ENCODE measurements at regions not wholly inside any gene's neighbourhood (a gene's known extent, or its start where the extent isn't known, plus 50 kb on each side); places are given as distances from the start of the nearest gene placed in this dataset.

DNA sequence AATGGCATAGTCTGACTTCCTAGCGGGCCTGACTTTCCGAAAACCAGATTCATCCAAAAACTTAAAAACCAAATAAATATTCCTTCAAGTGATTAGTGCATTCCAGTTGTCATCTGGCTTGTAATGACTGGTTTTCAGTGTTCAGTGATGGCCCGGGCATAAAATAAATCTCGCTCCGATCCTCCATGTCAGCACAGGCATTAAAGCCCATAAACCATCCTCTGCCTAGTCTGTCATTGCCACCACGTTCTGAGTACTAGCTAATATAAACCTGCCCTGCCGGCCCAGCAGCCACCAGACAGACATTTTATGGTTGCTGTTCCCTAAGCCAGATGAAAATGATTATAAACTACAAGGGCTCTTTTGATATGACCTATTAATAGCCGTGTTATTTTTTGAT, 232.3 kb upstream of the GMDS start:
- H3K27ac Mint-ChIP-seq, result no peak overlapping the region
- no peak for ATAC-seq
- H3K36me3 Mint-ChIP-seq, result no peaks in the 10 kb centered on the region
- H3K9me3 Mint-ChIP-seq (ENCODE audit: low read depth), result no peaks in the 10 kb centered on the region
- peaks cover 11% of the 10 kb centered on the region for H3K27me3 Mint-ChIP-seq
- H3K4me1 Mint-ChIP-seq, result no peaks in the 10 kb centered on the region
- CTCF ChIA-PET, result interaction anchor here (1.1 kb wide), 1 partner anchor 157 kb away, joined by 4 read pairs; no protein-coding TSS in a partner anchor
- no peak overlapping the region for H3K4me3 Mint-ChIP-seq
- DNase-seq, result no peak

DNA sequence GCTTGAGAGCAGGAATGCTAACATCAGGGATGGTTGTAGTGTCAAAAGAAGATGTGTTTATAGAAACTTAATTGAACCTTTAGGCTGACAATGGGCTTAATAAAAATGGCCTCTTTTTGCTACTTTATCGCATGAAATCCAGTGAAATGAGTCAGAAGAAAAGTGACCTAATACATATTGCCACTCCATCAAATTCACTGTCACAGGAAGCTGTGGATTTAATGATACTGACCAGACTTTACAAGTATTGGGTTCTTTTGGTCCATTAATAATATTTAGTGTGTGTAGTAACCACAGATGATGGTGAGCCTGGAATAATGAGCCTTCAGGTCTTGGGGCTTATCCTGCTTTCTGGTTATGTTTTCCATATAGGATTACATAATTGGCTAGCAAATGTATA, 231.8 kb upstream of the GMDS start:
- Mint-ChIP-seq H3K27ac (no peak overlapping the region), H3K27me3 (peaks cover 11% of the 10 kb centered on the region), H3K4me3 (no peak overlapping the region), H3K9me3 (ENCODE audit: low read depth) (no peaks in the 10 kb centered on the region), H3K4me1 (no peaks in the 10 kb centered on the region), H3K36me3 (no peaks in the 10 kb centered on the region)
- ATAC-seq, result no peak
- CTCF ChIA-PET, result interaction anchor here (1.1 kb wide), 1 partner anchor 157 kb away, joined by 4 read pairs; no protein-coding TSS in a partner anchor
- no peak for DNase-seq

DNA sequence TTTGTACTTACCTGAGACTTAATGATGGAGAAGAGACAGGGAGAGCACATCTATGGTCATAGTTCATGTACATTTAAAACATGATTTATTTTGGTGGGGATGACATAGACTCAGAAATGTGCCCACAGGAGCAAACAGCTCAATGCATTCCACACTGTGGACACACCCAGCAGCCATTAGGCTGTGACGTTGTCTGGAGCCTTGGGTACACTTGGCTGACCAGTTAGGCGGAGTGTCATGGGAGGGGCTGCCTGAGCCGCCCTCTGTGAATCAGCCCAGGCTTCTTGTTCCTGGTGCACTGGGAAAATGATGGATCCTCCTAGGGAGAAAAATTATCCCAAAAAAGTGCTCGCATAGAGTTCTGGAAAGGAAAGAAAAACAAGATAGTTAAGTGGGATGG, 231.0 kb upstream of the GMDS start:
- H3K27me3 Mint-ChIP-seq, result peaks cover 15% of the 10 kb centered on the region

DNA sequence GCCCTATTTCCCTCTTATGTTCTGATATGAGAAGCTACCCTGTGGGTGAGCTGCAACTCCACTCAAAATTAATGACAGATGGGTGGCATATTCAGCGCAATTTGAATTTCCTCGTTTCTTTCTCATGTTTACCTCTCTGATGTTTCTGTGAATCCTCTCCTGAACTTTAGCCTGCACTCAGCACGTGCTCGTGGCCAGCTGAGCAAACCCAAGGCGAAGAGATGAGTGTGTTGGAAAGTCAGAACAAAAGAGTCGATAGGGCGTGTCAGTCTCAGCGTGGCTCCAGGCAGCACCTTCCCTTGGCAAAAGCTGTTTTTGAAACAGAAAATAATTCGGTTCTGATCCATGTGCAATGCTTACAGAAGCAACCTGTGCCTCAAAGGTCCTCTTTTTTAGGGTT, 226.1 kb upstream of the GMDS start:
- no peak overlapping the region for H3K4me3 Mint-ChIP-seq
- CTCF ChIA-PET, result no interaction called here
- no peaks in the 10 kb centered on the region for H3K36me3 Mint-ChIP-seq
- H3K4me1 Mint-ChIP-seq, result no peaks in the 10 kb centered on the region
- H3K9me3 Mint-ChIP-seq (ENCODE audit: low read depth), result no peaks in the 10 kb centered on the region
- no peak for ATAC-seq
- H3K27me3 Mint-ChIP-seq, result peaks cover 37% of the 10 kb centered on the region
- DNase-seq, result no peak
- no peak overlapping the region for H3K27ac Mint-ChIP-seq

More for the DNA sequence above, 231.0 kb upstream of the GMDS start:
- Mint-ChIP-seq H3K4me1 (no peaks in the 10 kb centered on the region), H3K9me3 (ENCODE audit: low read depth) (no peaks in the 10 kb centered on the region), H3K27ac (no peak overlapping the region), H3K4me3 (no peak overlapping the region), H3K36me3 (no peaks in the 10 kb centered on the region)
- no peak for ATAC-seq
- CTCF ChIA-PET, result no interaction called here
- no peak for DNase-seq

DNA sequence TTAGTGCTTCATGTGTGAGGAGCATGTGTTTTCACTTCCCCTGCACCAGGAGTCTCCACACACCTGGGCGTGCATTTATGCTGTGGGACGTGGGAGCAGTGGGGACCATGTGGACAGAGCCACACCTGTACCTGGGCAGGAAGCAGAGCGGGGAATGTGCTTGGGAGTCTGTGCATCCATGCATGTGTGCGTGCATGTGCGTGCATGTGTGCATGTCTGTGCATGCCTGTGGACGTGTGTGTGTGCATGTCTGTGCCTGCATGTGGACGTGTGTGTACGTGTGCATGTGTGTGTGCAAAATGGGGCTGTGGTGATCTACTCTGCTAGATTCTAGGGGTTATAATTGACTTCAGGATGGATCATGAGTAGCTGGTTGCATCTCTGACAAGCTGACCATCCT, 224.0 kb upstream of the GMDS start:
- DNase-seq (no peak), ATAC-seq (no peak)
- CTCF ChIA-PET, result no interaction called here
- Mint-ChIP-seq H3K9me3 (ENCODE audit: low read depth) (no peaks in the 10 kb centered on the region), H3K27ac (no peak overlapping the region), H3K27me3 (peaks cover 41% of the 10 kb centered on the region), H3K36me3 (no peaks in the 10 kb centered on the region), H3K4me3 (no peak overlapping the region), H3K4me1 (no peaks in the 10 kb centered on the region)

DNA sequence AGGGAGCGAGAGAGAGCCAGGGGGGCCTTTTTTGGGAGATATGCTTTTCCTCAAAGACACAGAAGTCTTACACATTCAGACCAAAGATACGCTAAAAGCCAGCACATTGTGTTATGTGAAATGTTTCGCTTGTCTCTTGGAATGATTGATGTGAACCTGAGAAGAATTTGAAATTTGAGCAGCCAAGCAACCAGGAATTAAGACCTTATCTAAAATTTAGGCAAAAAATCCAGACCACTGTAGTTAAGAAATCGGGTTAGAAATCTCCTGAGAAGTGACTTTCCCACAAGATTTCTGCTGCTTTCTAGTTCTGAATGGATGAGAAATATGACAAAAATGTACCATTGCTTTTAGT, 223.2 kb upstream of the GMDS start:
- Mint-ChIP-seq H3K9me3 (ENCODE audit: low read depth) (no peaks in the 10 kb centered on the region), H3K36me3 (no peaks in the 10 kb centered on the region)
- ATAC-seq, result no peak

DNA sequence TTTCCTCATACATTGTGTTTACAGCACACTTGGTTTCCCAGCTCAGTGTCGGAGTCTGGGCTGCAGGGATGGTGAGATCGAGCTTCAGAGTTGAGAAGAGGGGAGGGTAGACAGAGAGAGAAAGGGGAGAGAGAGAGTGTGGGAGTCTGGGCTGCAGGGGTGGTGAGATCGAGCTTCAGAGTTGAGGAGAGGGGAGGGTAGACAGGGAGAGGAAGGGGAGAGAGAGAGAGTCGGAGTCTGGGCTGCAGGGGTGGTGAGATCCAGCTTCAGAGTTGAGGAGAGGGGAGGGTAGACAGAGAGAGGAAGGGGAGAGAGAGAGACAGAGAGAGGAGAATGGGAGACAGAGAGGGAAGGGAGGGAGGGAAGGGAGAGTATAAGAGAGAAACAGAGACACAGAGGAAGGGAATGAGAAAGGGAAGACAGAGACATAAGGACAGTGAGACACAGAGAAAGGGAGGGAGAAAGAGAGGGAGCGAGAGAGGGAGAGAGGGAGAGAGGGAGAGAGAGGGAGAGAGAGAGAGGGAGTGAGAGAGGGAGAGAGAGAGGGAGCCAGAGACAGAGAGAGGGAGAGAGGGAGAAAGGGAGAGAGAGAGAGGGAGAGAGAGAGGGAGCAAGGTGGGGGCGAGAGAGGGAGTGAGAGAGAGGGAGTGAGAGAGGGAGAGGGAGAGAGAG, 222.7 kb upstream of the GMDS start:
- CTCF ChIA-PET, result no interaction called here
- Mint-ChIP-seq H3K4me1 (no peaks in the 10 kb centered on the region), H3K4me3 (no peak overlapping the region), H3K27me3 (peaks cover 41% of the 10 kb centered on the region), H3K9me3 (ENCODE audit: low read depth) (no peaks in the 10 kb centered on the region), H3K36me3 (no peaks in the 10 kb centered on the region), H3K27ac (no peak overlapping the region)
- no peak for DNase-seq
- ATAC-seq, result no peak

More for the DNA sequence above, 223.2 kb upstream of the GMDS start:
- no peak overlapping the region for H3K27ac Mint-ChIP-seq
- no peaks in the 10 kb centered on the region for H3K4me1 Mint-ChIP-seq
- no peak for DNase-seq
- CTCF ChIA-PET, result no interaction called here
- H3K27me3 Mint-ChIP-seq, result peaks cover 41% of the 10 kb centered on the region
- H3K4me3 Mint-ChIP-seq, result no peak overlapping the region

DNA sequence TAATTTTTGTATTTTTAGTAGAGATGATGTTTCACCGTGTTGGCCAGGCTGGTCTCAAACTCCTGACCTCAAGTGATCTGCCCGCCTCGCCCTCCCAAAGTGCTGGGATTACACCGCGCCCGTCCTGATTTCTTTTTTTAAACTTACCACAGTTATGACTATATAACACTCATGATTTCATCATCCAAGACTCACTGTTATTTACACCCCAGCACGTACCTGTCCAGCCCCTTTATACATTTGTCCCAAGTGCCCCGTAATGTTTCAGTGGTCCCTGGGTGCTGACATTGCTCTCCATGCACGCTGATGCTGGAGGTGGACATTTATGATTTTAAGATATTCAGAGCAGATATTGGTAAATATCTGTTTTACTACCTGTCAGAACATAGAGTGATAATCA, 219.9 kb upstream of the GMDS start:
- ATAC-seq (no peak), DNase-seq (no peak)
- no peaks in the 10 kb centered on the region for H3K9me3 Mint-ChIP-seq (ENCODE audit: low read depth)
- H3K27ac Mint-ChIP-seq, result no peak overlapping the region
- no peak overlapping the region for H3K4me3 Mint-ChIP-seq
- H3K27me3 Mint-ChIP-seq, result peaks cover 30% of the 10 kb centered on the region
- CTCF ChIA-PET, result no interaction called here
- no peaks in the 10 kb centered on the region for H3K36me3 Mint-ChIP-seq
- H3K4me1 Mint-ChIP-seq, result no peaks in the 10 kb centered on the region

DNA sequence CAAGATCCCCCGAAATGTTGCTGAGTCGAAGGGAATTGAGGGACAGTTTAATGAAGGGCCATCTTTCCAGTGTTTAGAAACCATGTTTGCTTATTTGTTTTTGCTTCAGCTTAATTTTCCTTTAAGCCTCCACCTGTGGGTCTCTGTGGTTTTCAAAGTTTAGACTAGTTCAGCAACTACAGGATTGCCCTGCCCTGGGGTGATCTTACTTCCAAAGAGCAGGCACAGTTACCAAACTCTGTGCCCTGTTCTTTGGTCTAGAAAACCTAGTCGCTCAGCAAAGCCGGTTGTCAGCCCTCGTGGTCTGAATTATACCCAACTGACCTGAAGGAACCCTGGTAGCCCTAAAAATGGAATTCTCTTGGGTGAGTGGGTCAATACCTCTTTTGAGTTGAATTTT, 219.2 kb upstream of the GMDS start:
- H3K36me3 Mint-ChIP-seq, result no peaks in the 10 kb centered on the region
- ATAC-seq, result no peak
- CTCF ChIA-PET, result no interaction called here

DNA sequence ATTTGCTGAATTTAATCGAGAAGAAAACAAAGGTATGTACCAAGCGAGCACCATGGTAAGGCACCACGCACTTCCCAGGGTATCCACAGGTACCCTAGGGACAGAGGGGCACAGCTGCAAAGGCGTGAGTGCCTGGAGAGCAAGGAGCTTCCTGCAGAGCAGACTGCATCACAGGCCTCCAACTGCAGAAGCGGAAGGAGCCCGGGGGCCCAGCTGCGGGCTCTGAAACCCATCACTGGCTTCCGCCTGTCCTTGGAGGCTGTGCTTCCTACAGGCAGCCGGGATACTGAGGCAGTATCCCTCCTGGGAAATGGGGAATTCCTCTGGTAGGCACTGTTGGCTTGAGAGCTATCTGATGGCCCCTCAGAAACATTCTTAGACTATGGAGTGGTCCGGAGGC, 217.4 kb upstream of the GMDS start:
- CTCF ChIA-PET, result no interaction called here

More for the DNA sequence above, 219.2 kb upstream of the GMDS start:
- DNase-seq, result no peak
- Mint-ChIP-seq H3K4me1 (no peaks in the 10 kb centered on the region), H3K4me3 (no peak overlapping the region), H3K9me3 (ENCODE audit: low read depth) (no peaks in the 10 kb centered on the region), H3K27me3 (peaks cover 26% of the 10 kb centered on the region), H3K27ac (no peak overlapping the region)

DNA sequence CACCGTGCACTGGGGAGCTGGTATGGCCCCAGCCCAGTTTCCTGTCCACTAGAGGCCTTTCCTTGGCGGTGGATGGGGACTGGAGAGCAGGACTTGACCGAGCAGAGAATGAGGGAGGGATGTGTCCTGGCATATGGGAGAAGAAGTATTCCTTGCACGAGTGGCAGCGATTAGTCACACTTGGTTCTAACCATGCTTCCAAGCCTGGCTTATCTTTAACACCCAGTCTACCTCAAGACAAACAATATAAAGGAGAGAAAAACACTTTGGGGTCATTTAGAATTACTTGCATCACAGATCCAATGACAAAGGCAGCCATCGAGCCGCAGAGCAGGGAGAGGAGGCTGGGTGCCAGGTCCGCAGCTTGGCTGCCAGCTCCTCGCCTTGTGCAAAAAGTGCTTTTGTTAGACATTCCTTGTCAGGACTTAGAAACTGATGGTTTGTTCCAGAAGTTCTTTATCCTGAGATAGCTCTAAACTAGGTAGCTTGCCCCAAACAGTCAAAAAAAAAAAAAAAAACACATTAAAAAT, 214.9 kb upstream of the GMDS start:
- H3K27ac Mint-ChIP-seq, result no peak overlapping the region
- H3K4me1 Mint-ChIP-seq, result no peaks in the 10 kb centered on the region
- DNase-seq (no peak), ATAC-seq (no peak)
- no peak overlapping the region for H3K4me3 Mint-ChIP-seq
- CTCF ChIA-PET, result interaction anchor here (1.3 kb wide), 1 partner anchor 174 kb away, joined by 3 read pairs; no protein-coding TSS in a partner anchor
- H3K9me3 Mint-ChIP-seq (ENCODE audit: low read depth), result no peaks in the 10 kb centered on the region
- no peaks in the 10 kb centered on the region for H3K36me3 Mint-ChIP-seq
- peaks cover 5% of the 10 kb centered on the region for H3K27me3 Mint-ChIP-seq

More for the DNA sequence above, 217.4 kb upstream of the GMDS start:
- Mint-ChIP-seq H3K27me3 (peaks cover 19% of the 10 kb centered on the region), H3K9me3 (ENCODE audit: low read depth) (no peaks in the 10 kb centered on the region), H3K36me3 (no peaks in the 10 kb centered on the region), H3K27ac (no peak overlapping the region), H3K4me1 (no peaks in the 10 kb centered on the region), H3K4me3 (no peak overlapping the region)
- DNase-seq (no peak), ATAC-seq (no peak)

DNA sequence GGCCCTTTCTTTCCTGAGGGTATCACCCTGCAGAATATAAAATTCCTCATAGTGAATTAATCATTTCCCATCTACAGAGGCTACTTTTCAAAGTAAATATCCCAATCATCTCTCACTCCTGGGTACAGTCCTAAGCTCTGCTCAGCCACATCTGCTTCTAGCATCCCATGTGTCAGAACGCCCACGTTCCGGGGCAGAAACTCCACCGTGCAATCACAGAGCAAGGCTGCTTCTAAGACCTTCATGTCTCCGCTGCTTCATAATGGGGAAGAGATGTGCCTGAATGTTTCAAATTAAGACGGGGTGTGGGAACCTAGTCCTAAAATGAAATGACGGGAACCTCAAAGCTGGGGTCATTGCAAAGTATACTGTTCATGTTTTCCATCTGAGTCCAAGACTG, 208.8 kb upstream of the GMDS start:
- DNase-seq, result no peak
- Mint-ChIP-seq H3K4me3 (no peak overlapping the region), H3K27ac (no peak overlapping the region), H3K36me3 (no peaks in the 10 kb centered on the region), H3K27me3 (peaks cover 9% of the 10 kb centered on the region), H3K9me3 (ENCODE audit: low read depth) (no peaks in the 10 kb centered on the region), H3K4me1 (no peaks in the 10 kb centered on the region)
- no peak for ATAC-seq
- CTCF ChIA-PET, result no interaction called here

DNA sequence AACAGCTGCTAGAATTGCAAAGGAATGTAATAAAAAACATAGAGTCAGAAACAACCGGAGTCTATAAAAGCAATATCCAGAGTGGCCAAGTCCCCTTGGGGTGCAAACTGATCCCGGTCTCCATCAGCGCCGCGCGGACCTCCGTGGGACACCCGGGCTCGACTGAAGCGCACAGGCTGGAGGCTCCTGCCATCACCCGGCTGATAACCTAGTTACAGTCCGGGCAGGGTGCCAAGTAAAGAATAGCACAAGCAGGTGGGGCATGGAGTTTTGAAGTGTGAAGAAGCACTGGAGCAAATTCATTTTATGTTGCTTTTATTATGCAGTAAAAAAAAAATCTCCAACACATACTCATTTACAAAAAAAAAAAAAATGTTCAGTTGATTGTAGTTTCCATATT, 205.1 kb upstream of the GMDS start:
- Mint-ChIP-seq H3K4me3 (no peak overlapping the region), H3K4me1 (peaks cover 6% of the 10 kb centered on the region), H3K36me3 (no peaks in the 10 kb centered on the region), H3K27me3 (peaks cover 17% of the 10 kb centered on the region), H3K9me3 (ENCODE audit: low read depth) (no peaks in the 10 kb centered on the region), H3K27ac (no peak overlapping the region)
- DNase-seq (no peak), ATAC-seq (no peak)
- CTCF ChIA-PET, result interaction anchor here (1.2 to 3.6 kb wide), 3 partner anchors 183 to 242 kb away, joined by 4 to 29 read pairs (median 5); no protein-coding TSS in a partner anchor

DNA sequence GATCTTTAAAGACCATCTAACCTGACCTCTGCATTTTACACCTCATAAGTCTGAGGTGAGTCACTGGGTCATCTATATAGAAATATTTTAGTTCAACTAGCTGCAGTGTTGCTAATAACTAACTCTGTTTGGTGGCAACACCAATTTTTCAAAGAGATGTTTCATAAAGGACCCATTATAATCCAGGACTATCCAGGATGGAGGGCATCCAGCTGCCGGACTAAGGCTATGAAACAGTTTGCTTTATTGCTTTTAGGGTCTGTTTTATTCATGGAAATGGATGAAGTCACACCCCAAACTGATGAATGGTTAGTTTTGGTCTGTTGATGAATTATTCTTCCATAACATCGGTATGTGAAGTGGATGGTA, 204.2 kb upstream of the GMDS start:
- CTCF ChIA-PET, result interaction anchor here (1.0 to 3.6 kb wide), 8 partner anchors 11 to 853 kb away, joined by 3 to 29 read pairs (median 4); no protein-coding TSS in a partner anchor
- Mint-ChIP-seq H3K4me3 (no peak overlapping the region), H3K27ac (no peak overlapping the region), H3K9me3 (ENCODE audit: low read depth) (no peaks in the 10 kb centered on the region), H3K36me3 (no peaks in the 10 kb centered on the region), H3K27me3 (peaks cover 15% of the 10 kb centered on the region), H3K4me1 (peaks cover 6% of the 10 kb centered on the region)
- ATAC-seq (no peak), DNase-seq (no peak)

Data from activated CD8-positive, alpha-beta memory T cell treated with anti-CD3 and anti-CD28 coated beads, Interleukin-2, amount 10 ng/mL, durations not matched to agents 7 days and 5 days (primary cell).